ENCODE measurements at regions not wholly inside any gene's neighbourhood (a gene's known extent, or its start where the extent isn't known, plus 50 kb on each side); places are given as distances from the start of the nearest gene placed in this dataset.
"Not testable (repeated sequence)": the region's sequence is repeated elsewhere in the genome, so short reads cannot be mapped to it uniquely, and the experiment has no call there.

- H3K36me3 ChIP-seq (ENCODE audit: control insufficient read depth in 2 of 2, insufficient read depth in 2 of 2, low read length in 2 of 2); H3K27me3 ChIP-seq (ENCODE audit: control insufficient read depth in 2 of 2, insufficient read depth in 2 of 2, low read length in 2 of 2); H3K27ac ChIP-seq (ENCODE audit: low read depth in 2 of 2, low read length in 2 of 2); H3K4me3 ChIP-seq (ENCODE audit: low read length in 2 of 2); H3K4me1 ChIP-seq (ENCODE audit: control insufficient read depth in 2 of 2, insufficient read depth in 2 of 2, low read length in 2 of 2); H3K9ac ChIP-seq (ENCODE audit: low read depth in 1 of 2, low read length in 2 of 2); H3K9me3 ChIP-seq (ENCODE audit: control insufficient read depth in 2 of 2, low read length in 2 of 2): not testable (repeated sequence)
Measured at GRCh38 chr9:72433616-72434267, 68.7 kb upstream of the ZFAND5 start.

GRCh38 chr9:72431036-72431435, 66.0 kb upstream of the ZFAND5 start:
- H3K9ac ChIP-seq (ENCODE audit: low read depth in 1 of 2, low read length in 2 of 2): no peak overlapping the region
- H3K36me3 ChIP-seq (ENCODE audit: control insufficient read depth in 2 of 2, insufficient read depth in 2 of 2, low read length in 2 of 2): no peaks in the 10 kb centered on the region
- H3K4me3 ChIP-seq (ENCODE audit: low read length in 2 of 2): no peak overlapping the region
- H3K27ac ChIP-seq (ENCODE audit: low read depth in 2 of 2, low read length in 2 of 2): no peak overlapping the region
- no peaks in the 10 kb centered on the region for H3K9me3 ChIP-seq (ENCODE audit: control insufficient read depth in 2 of 2, low read length in 2 of 2)
- no peaks in the 10 kb centered on the region for H3K27me3 ChIP-seq (ENCODE audit: control insufficient read depth in 2 of 2, insufficient read depth in 2 of 2, low read length in 2 of 2)
- H3K4me1 ChIP-seq (ENCODE audit: control insufficient read depth in 2 of 2, insufficient read depth in 2 of 2, low read length in 2 of 2): peaks cover 0 to 2% of the 10 kb centered on the region in 2 donors

- Histone ChIP-seq H3K9me3 (ENCODE audit: control insufficient read depth in 2 of 2, low read length in 2 of 2) (no peaks in the 10 kb centered on the region), H3K27me3 (ENCODE audit: control insufficient read depth in 2 of 2, insufficient read depth in 2 of 2, low read length in 2 of 2) (no peaks in the 10 kb centered on the region), H3K4me3 (ENCODE audit: low read length in 2 of 2) (no peak overlapping the region), H3K4me1 (ENCODE audit: control insufficient read depth in 2 of 2, insufficient read depth in 2 of 2, low read length in 2 of 2) (peaks cover 0 to 2% of the 10 kb centered on the region in 2 donors), H3K27ac (ENCODE audit: low read depth in 2 of 2, low read length in 2 of 2) (no peak overlapping the region), H3K36me3 (ENCODE audit: control insufficient read depth in 2 of 2, insufficient read depth in 2 of 2, low read length in 2 of 2) (no peaks in the 10 kb centered on the region), H3K9ac (ENCODE audit: low read depth in 1 of 2, low read length in 2 of 2) (no peak overlapping the region)
Measured at GRCh38 chr9:72428329-72428728, 63.3 kb upstream of the ZFAND5 start.

- Histone ChIP-seq H3K36me3 (ENCODE audit: control insufficient read depth in 2 of 2, insufficient read depth in 2 of 2, low read length in 2 of 2) (no peaks in the 10 kb centered on the region), H3K4me3 (ENCODE audit: low read length in 2 of 2) (no peak overlapping the region), H3K27ac (ENCODE audit: low read depth in 2 of 2, low read length in 2 of 2) (no peak overlapping the region), H3K27me3 (ENCODE audit: control insufficient read depth in 2 of 2, insufficient read depth in 2 of 2, low read length in 2 of 2) (no peaks in the 10 kb centered on the region), H3K9ac (ENCODE audit: low read depth in 1 of 2, low read length in 2 of 2) (no peak overlapping the region), H3K4me1 (ENCODE audit: control insufficient read depth in 2 of 2, insufficient read depth in 2 of 2, low read length in 2 of 2) (peaks cover 0 to 2% of the 10 kb centered on the region in 2 donors), H3K9me3 (ENCODE audit: control insufficient read depth in 2 of 2, low read length in 2 of 2) (no peaks in the 10 kb centered on the region)
Measured at GRCh38 chr9:72427801-72428200, 62.8 kb upstream of the ZFAND5 start.

- Histone ChIP-seq H3K27ac (ENCODE audit: low read depth in 2 of 2, low read length in 2 of 2) (no peak overlapping the region), H3K36me3 (ENCODE audit: control insufficient read depth in 2 of 2, insufficient read depth in 2 of 2, low read length in 2 of 2) (no peaks in the 10 kb centered on the region), H3K4me1 (ENCODE audit: control insufficient read depth in 2 of 2, insufficient read depth in 2 of 2, low read length in 2 of 2) (peaks cover 0 to 2% of the 10 kb centered on the region in 2 donors)
Measured at GRCh38 chr9:72424131-72424530, 59.1 kb upstream of the ZFAND5 start.

GRCh38 chr9:72422214-72422613, 57.2 kb upstream of the ZFAND5 start:
- Histone ChIP-seq H3K27ac (ENCODE audit: low read depth in 2 of 2, low read length in 2 of 2) (no peak overlapping the region), H3K9ac (ENCODE audit: low read depth in 1 of 2, low read length in 2 of 2) (no peak overlapping the region), H3K4me1 (ENCODE audit: control insufficient read depth in 2 of 2, insufficient read depth in 2 of 2, low read length in 2 of 2) (no peaks in the 10 kb centered on the region), H3K9me3 (ENCODE audit: control insufficient read depth in 2 of 2, low read length in 2 of 2) (no peaks in the 10 kb centered on the region), H3K36me3 (ENCODE audit: control insufficient read depth in 2 of 2, insufficient read depth in 2 of 2, low read length in 2 of 2) (no peaks in the 10 kb centered on the region), H3K27me3 (ENCODE audit: control insufficient read depth in 2 of 2, insufficient read depth in 2 of 2, low read length in 2 of 2) (no peaks in the 10 kb centered on the region), H3K4me3 (ENCODE audit: low read length in 2 of 2) (no peak overlapping the region)

More at GRCh38 chr9:72424131-72424530, 59.1 kb upstream of the ZFAND5 start:
- H3K9me3 ChIP-seq (ENCODE audit: control insufficient read depth in 2 of 2, low read length in 2 of 2): no peaks in the 10 kb centered on the region
- no peak overlapping the region for H3K9ac ChIP-seq (ENCODE audit: low read depth in 1 of 2, low read length in 2 of 2)
- no peaks in the 10 kb centered on the region for H3K27me3 ChIP-seq (ENCODE audit: control insufficient read depth in 2 of 2, insufficient read depth in 2 of 2, low read length in 2 of 2)
- H3K4me3 ChIP-seq (ENCODE audit: low read length in 2 of 2): no peak overlapping the region

- Histone ChIP-seq H3K4me1 (ENCODE audit: control insufficient read depth in 2 of 2, insufficient read depth in 2 of 2, low read length in 2 of 2) (no peaks in the 10 kb centered on the region), H3K36me3 (ENCODE audit: control insufficient read depth in 2 of 2, insufficient read depth in 2 of 2, low read length in 2 of 2) (no peaks in the 10 kb centered on the region), H3K9ac (ENCODE audit: low read depth in 1 of 2, low read length in 2 of 2) (no peak overlapping the region), H3K27me3 (ENCODE audit: control insufficient read depth in 2 of 2, insufficient read depth in 2 of 2, low read length in 2 of 2) (no peaks in the 10 kb centered on the region), H3K4me3 (ENCODE audit: low read length in 2 of 2) (no peak overlapping the region), H3K9me3 (ENCODE audit: control insufficient read depth in 2 of 2, low read length in 2 of 2) (no peaks in the 10 kb centered on the region), H3K27ac (ENCODE audit: low read depth in 2 of 2, low read length in 2 of 2) (no peak overlapping the region)
Measured at GRCh38 chr9:72420783-72421182, 55.8 kb upstream of the ZFAND5 start.

GRCh38 chr9:72415948-72416347, 50.9 kb upstream of the ZFAND5 start:
- H3K27ac ChIP-seq (ENCODE audit: low read depth in 2 of 2, low read length in 2 of 2): no peak overlapping the region
- no peaks in the 10 kb centered on the region for H3K9me3 ChIP-seq (ENCODE audit: control insufficient read depth in 2 of 2, low read length in 2 of 2)
- H3K9ac ChIP-seq (ENCODE audit: low read depth in 1 of 2, low read length in 2 of 2): no peak overlapping the region
- H3K4me3 ChIP-seq (ENCODE audit: low read length in 2 of 2): no peak overlapping the region
- H3K4me1 ChIP-seq (ENCODE audit: control insufficient read depth in 2 of 2, insufficient read depth in 2 of 2, low read length in 2 of 2): no peaks in the 10 kb centered on the region
- H3K36me3 ChIP-seq (ENCODE audit: control insufficient read depth in 2 of 2, insufficient read depth in 2 of 2, low read length in 2 of 2): no peaks in the 10 kb centered on the region
- no peaks in the 10 kb centered on the region for H3K27me3 ChIP-seq (ENCODE audit: control insufficient read depth in 2 of 2, insufficient read depth in 2 of 2, low read length in 2 of 2)

GRCh38 chr9:72415163-72415562, 50.2 kb upstream of the ZFAND5 start:
- H3K4me3 ChIP-seq (ENCODE audit: low read length in 2 of 2): no peak overlapping the region
- no peaks in the 10 kb centered on the region for H3K4me1 ChIP-seq (ENCODE audit: control insufficient read depth in 2 of 2, insufficient read depth in 2 of 2, low read length in 2 of 2)
- no peak overlapping the region for H3K27ac ChIP-seq (ENCODE audit: low read depth in 2 of 2, low read length in 2 of 2)
- H3K27me3 ChIP-seq (ENCODE audit: control insufficient read depth in 2 of 2, insufficient read depth in 2 of 2, low read length in 2 of 2): no peaks in the 10 kb centered on the region
- H3K9ac ChIP-seq (ENCODE audit: low read depth in 1 of 2, low read length in 2 of 2): no peak overlapping the region
- no peaks in the 10 kb centered on the region for H3K36me3 ChIP-seq (ENCODE audit: control insufficient read depth in 2 of 2, insufficient read depth in 2 of 2, low read length in 2 of 2)
- H3K9me3 ChIP-seq (ENCODE audit: control insufficient read depth in 2 of 2, low read length in 2 of 2): no peaks in the 10 kb centered on the region

Data from mucosa of rectum (tissue), 2 donors.